Activated naive CD8-positive, alpha-beta T cell treated with anti-CD3 and anti-CD28 coated beads, Interleukin-2, amount 50 U/mL, for 24 hours (primary cell): ENCODE measurements at regions not wholly inside any gene's neighbourhood (a gene's known extent, or its start where the extent isn't known, plus 50 kb on each side); places are given as distances from the start of the nearest gene placed in this dataset.

Experiments
- ATAC-seq: fragments of 150-1000 bp; cut with Tn5 transposase; one replicate; pipeline ENCODE4 v1.10.0; 2021
- DNase-seq: peaks from one replicate; pipeline ENCODE4 v3.0.0; 2021
- H3K27ac Mint-ChIP-seq: one replicate; pipeline ENCODE4 v1.8.0; 2021; ENCODE audit warnings: mild to moderate bottlenecking, mixed read lengths
- H3K27me3 Mint-ChIP-seq: one replicate; pipeline ENCODE4 v1.8.0; 2021; ENCODE audit warnings: mixed read lengths
- H3K36me3 Mint-ChIP-seq: one replicate; pipeline ENCODE4 v1.8.0; 2021; ENCODE audit warnings: low read depth, mixed read lengths
- H3K4me1 Mint-ChIP-seq: one replicate; pipeline ENCODE4 v1.8.0; 2021; ENCODE audit warnings: mixed read lengths
- H3K4me3 Mint-ChIP-seq: one replicate; pipeline ENCODE4 v1.8.0; 2021; ENCODE audit warnings: mild to moderate bottlenecking, moderate library complexity, mixed read lengths
- H3K9me3 Mint-ChIP-seq: one replicate; pipeline ENCODE4 v1.8.0; 2021; ENCODE audit warnings: mixed read lengths

DNA sequence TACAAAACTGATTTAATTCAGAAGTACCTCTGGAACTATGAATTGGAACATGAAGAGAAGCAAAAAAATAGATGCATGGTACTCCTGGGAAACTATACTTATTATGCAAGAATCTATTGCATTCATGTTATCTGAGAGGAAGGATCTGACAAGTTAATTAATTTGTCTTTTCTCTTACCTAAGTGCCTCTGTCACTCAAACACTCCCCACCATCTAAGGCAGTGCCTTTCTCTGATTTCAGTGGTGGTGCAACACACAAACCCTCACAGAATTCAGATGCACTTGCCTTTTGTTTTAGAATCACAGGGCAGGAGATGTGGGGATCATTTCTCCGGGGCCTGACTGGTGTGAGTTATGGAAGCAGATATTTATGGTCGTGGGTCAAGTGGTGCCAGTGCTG, 52.5 kb upstream of the C9orf72 start:
- DNase-seq (no peak), ATAC-seq (no peak)
- Mint-ChIP-seq H3K9me3 (no peaks in the 10 kb centered on the region), H3K36me3 (no peaks in the 10 kb centered on the region), H3K27me3 (no peaks in the 10 kb centered on the region), H3K4me3 (no peak overlapping the region), H3K27ac (no peak overlapping the region), H3K4me1 (no peaks in the 10 kb centered on the region)

DNA sequence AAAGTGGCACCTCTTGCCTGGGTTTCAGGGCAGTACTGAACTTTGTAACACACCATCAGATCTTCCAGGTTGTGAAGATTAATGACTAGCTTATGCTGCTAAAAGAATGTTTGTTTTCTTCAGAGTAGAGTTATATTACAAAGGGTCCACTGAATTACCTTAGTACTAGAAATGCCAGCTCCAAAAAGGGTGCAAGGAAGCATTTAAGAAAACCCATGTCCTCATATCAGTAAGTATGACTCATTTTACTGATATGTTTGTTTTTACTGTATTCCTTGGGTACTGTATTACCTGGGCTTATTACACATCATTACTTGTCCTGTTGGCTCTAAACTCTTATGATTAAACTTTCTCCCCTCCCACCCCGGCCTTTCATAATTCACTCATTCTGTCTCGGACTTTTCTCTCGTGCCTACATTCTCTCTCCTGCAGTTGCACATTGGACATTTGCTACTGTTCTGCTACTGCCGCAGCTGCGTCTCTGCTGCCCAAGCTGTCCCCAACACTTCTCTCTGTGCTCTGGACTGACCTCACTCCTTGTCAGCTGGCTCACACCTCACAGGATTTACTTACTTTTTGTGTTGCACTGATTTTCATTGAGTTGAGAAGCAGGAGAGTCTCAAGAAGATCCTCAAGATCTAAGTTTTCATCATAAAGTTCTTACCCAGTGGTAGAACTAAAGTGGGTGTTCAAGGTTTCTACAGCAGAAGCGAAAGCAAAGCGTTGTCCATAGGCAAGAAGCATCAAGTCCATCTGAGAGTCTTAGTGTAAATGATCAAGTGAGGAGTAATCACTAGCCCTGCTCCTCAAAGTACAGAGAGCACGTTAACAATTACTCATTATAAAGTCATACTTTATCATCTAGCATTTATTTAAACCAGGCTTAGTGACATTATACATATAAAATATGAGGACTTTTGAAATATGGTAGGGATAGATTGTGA, 53.2 kb upstream of the C9orf72 start:
- Mint-ChIP-seq H3K9me3 (no peaks in the 10 kb centered on the region), H3K36me3 (no peaks in the 10 kb centered on the region), H3K4me1 (no peaks in the 10 kb centered on the region), H3K27me3 (peaks cover 2% of the 10 kb centered on the region), H3K27ac (no peak overlapping the region), H3K4me3 (no peak overlapping the region)
- ATAC-seq (no peak), DNase-seq (no peak)

GRCh38 chr9:27627188-27627564, 53.9 kb upstream of the C9orf72 start:
- no peak for ATAC-seq
- Mint-ChIP-seq H3K36me3 (no peaks in the 10 kb centered on the region), H3K27ac (no peak overlapping the region)

DNA sequence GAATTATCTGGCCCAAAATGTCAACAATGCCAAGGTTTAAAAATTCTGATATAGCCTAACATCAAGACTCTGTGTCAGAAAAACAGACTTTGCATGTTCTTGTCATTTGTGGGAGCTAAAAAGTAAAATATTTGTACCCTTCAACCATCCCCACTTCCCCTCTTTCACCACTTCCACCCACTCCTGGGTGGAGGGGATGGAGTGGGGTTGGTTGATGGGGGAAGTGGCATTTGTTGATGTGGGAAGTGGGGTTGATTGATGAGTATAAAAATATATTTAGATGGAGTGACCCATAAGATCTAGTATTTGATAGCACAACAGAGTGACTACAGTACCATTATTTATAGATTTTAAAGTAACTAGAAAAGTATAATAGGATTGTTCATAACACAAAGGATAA, 55.0 kb upstream of the C9orf72 start:
- H3K9me3 Mint-ChIP-seq, result no peaks in the 10 kb centered on the region
- H3K4me1 Mint-ChIP-seq, result no peaks in the 10 kb centered on the region
- H3K27ac Mint-ChIP-seq, result no peak overlapping the region
- no peak for DNase-seq
- no peak for ATAC-seq
- peaks cover 2% of the 10 kb centered on the region for H3K27me3 Mint-ChIP-seq
- H3K4me3 Mint-ChIP-seq, result no peak overlapping the region
- no peaks in the 10 kb centered on the region for H3K36me3 Mint-ChIP-seq

More at GRCh38 chr9:27627188-27627564, 53.9 kb upstream of the C9orf72 start:
- Mint-ChIP-seq H3K4me3 (no peak overlapping the region), H3K9me3 (no peaks in the 10 kb centered on the region), H3K27me3 (peaks cover 2% of the 10 kb centered on the region), H3K4me1 (no peaks in the 10 kb centered on the region)
- DNase-seq, result no peak

DNA sequence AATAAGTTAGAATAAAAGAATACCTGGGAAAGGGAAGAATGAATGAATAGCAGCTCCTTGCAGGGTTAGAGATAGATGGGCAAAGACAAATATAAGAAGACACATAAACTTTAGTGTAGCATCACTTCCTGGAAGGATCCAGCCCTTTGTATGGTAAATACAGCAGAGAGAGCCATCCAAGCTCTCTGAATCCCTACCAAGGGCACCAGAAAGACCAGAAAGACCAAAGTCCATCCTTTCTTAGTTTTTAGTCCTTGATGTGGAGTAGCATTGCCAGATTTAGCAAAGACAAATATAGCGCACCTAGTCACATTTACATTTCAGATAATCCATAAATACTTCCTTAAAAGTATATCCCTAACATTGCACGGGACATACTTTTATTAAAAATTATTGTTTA, 56.1 kb upstream of the C9orf72 start:
- H3K4me1 Mint-ChIP-seq, result no peaks in the 10 kb centered on the region
- DNase-seq (no peak), ATAC-seq (no peak)
- no peak overlapping the region for H3K27ac Mint-ChIP-seq
- H3K27me3 Mint-ChIP-seq, result peaks cover 5% of the 10 kb centered on the region
- H3K9me3 Mint-ChIP-seq, result no peaks in the 10 kb centered on the region
- no peaks in the 10 kb centered on the region for H3K36me3 Mint-ChIP-seq
- H3K4me3 Mint-ChIP-seq, result no peak overlapping the region

- Mint-ChIP-seq H3K4me1 (peaks cover 2% of the 10 kb centered on the region), H3K9me3 (no peaks in the 10 kb centered on the region), H3K27me3 (peaks cover 5% of the 10 kb centered on the region), H3K27ac (no peak overlapping the region), H3K4me3 (no peak overlapping the region), H3K36me3 (no peaks in the 10 kb centered on the region)
- ATAC-seq, result no peak
- no peak for DNase-seq
Measured at GRCh38 chr9:27632254-27632653, 59.0 kb upstream of the C9orf72 start.

GRCh38 chr9:27633764-27634163, 60.5 kb upstream of the C9orf72 start:
- Mint-ChIP-seq H3K27me3 (peaks cover 5% of the 10 kb centered on the region), H3K36me3 (no peaks in the 10 kb centered on the region), H3K4me1 (peaks cover 2% of the 10 kb centered on the region), H3K27ac (no peak overlapping the region), H3K4me3 (no peak overlapping the region), H3K9me3 (no peaks in the 10 kb centered on the region)
- DNase-seq, result no peak
- ATAC-seq, result no peak

GRCh38 chr9:27634879-27635278, 61.6 kb upstream of the C9orf72 start:
- DNase-seq (no peak), ATAC-seq (no peak)
- Mint-ChIP-seq H3K36me3 (no peaks in the 10 kb centered on the region), H3K9me3 (no peaks in the 10 kb centered on the region), H3K27ac (no peak overlapping the region), H3K4me3 (no peak overlapping the region), H3K4me1 (peaks cover 2% of the 10 kb centered on the region), H3K27me3 (peaks cover 5% of the 10 kb centered on the region)

DNA sequence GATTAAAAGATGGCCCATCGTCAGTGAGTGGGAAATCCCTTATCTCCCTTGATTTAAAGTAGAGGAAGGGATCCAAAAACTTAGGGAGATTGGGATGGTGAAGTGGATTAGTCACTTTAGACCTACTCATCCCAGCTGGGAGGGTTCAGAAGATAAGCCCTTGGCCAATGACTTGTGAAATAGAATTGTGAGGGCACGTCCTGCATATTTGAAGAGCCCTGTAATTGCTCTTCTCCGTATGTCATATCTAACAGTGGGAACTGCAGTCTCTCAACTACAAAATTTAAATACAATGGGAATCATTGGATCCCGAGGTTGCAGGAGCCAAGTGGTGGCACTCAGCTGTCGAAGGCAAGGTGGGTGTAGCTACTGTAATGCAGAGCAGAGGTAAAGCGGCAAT, 65.4 kb upstream of the C9orf72 start:
- Mint-ChIP-seq H3K27ac (no peak overlapping the region), H3K4me3 (no peak overlapping the region)

DNA sequence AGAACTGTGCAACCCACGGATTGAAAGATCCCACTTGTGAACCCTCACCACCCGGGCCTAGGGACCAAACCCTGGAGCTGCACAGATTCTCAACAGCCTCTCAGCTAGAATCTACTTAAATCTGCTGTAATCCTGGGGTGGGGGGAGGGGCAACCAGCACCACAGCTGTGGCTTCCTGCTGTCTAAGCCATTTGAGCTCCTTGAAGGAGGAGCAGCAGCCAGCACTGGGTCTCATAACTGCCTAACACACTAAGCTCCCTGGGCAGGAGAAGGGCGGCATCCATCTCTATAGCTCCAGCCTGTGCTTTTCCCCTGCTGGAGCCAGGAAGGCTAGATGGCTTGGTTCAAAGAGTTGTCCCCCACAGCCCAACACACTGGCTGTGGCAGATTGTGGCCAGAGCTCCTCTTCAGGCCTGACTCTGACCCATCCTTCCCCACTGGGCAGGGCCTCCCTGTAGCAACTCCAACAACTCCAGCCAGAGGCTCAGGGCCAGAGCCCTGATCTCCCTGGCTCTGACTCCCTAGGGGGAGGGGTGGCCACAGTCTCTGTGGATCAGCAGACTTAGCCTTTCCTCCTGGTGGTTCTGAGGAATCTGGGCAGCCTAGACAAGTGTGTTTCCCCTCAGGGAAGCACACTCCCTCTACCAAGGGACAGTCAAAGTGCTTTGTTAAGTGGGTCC, 72.0 kb upstream of the C9orf72 start:
- no peak overlapping the region for H3K4me3 Mint-ChIP-seq
- no peak overlapping the region for H3K27ac Mint-ChIP-seq
- DNase-seq (no peak), ATAC-seq (no peak)
- no peaks in the 10 kb centered on the region for H3K36me3 Mint-ChIP-seq
- H3K4me1 Mint-ChIP-seq, result no peaks in the 10 kb centered on the region
- no peaks in the 10 kb centered on the region for H3K9me3 Mint-ChIP-seq
- peaks cover 3% of the 10 kb centered on the region for H3K27me3 Mint-ChIP-seq

More for the DNA sequence above, 65.4 kb upstream of the C9orf72 start:
- no peaks in the 10 kb centered on the region for H3K36me3 Mint-ChIP-seq
- H3K9me3 Mint-ChIP-seq, result no peaks in the 10 kb centered on the region
- H3K4me1 Mint-ChIP-seq, result peaks cover 2% of the 10 kb centered on the region
- DNase-seq, result no peak
- H3K27me3 Mint-ChIP-seq, result peaks cover 5% of the 10 kb centered on the region
- ATAC-seq, result no peak

- DNase-seq, result no peak
- no peak for ATAC-seq
- Mint-ChIP-seq H3K9me3 (no peaks in the 10 kb centered on the region), H3K27me3 (peaks cover 4% of the 10 kb centered on the region), H3K4me1 (no peaks in the 10 kb centered on the region), H3K4me3 (no peak overlapping the region), H3K36me3 (no peaks in the 10 kb centered on the region), H3K27ac (no peak overlapping the region)
Measured at GRCh38 chr9:27653246-27653645, 80.0 kb upstream of the C9orf72 start.

- Mint-ChIP-seq H3K9me3 (no peaks in the 10 kb centered on the region), H3K4me1 (no peaks in the 10 kb centered on the region), H3K4me3 (no peak overlapping the region), H3K27ac (no peak overlapping the region), H3K27me3 (peaks cover 4% of the 10 kb centered on the region), H3K36me3 (no peaks in the 10 kb centered on the region)
- no peak for DNase-seq
- ATAC-seq, result no peak
Measured at GRCh38 chr9:27653957-27654356, 80.7 kb upstream of the C9orf72 start.

GRCh38 chr9:27654629-27655285, 81.5 kb upstream of the C9orf72 start:
- ATAC-seq (no peak), DNase-seq (no peak)
- no peaks in the 10 kb centered on the region for H3K9me3 Mint-ChIP-seq
- no peaks in the 10 kb centered on the region for H3K36me3 Mint-ChIP-seq
- H3K27me3 Mint-ChIP-seq, result peaks cover 4% of the 10 kb centered on the region
- no peak overlapping the region for H3K4me3 Mint-ChIP-seq
- no peaks in the 10 kb centered on the region for H3K4me1 Mint-ChIP-seq
- no peak overlapping the region for H3K27ac Mint-ChIP-seq

DNA sequence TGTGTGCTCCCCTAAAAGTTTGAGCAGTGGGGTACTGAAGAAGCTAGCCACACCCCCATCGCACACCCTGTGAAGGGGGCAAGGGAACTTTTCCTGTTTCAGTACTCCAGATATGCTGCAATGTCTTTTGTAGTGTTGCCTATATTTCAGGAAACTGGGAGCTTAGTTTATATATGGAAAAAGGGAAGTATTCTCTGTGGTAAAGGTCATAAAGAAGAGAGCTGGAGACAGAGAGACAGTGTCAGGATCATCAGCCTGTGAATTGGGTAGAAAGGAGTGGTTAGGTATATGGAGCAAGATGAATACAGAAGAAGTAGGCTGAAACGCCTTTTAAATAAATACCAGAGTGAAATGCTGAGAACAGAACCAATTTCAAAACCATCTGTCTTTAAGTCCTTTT, 82.2 kb upstream of the C9orf72 start:
- DNase-seq (no peak), ATAC-seq (no peak)
- no peak overlapping the region for H3K27ac Mint-ChIP-seq
- no peaks in the 10 kb centered on the region for H3K9me3 Mint-ChIP-seq
- no peaks in the 10 kb centered on the region for H3K36me3 Mint-ChIP-seq
- H3K4me3 Mint-ChIP-seq, result no peak overlapping the region
- H3K27me3 Mint-ChIP-seq, result peaks cover 4% of the 10 kb centered on the region
- H3K4me1 Mint-ChIP-seq, result no peaks in the 10 kb centered on the region

DNA sequence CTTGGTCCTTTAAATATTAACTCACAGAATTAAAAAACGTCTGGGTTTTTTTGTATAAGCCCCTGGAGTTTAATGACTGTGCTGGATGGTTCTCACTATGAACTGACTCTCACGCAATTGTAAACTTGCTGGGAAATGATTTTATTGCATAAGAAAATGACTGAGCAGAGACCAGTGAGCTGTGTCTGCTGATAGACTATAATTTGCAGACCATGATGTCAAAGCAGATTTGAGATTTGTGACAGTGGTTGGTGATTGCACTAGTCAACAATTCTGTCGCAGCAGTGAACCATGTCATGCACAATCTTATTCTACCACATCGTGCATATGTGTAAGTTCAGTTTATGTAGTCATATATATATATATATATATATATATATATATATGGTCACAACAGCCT, 85.7 kb upstream of the C9orf72 start:
- DNase-seq, result no peak
- Mint-ChIP-seq H3K36me3 (no peaks in the 10 kb centered on the region), H3K4me1 (no peaks in the 10 kb centered on the region), H3K27ac (no peak overlapping the region), H3K27me3 (peaks cover 7% of the 10 kb centered on the region), H3K4me3 (no peak overlapping the region), H3K9me3 (no peaks in the 10 kb centered on the region)
- ATAC-seq, result no peak
